ENCODE measurements at regions not wholly inside any gene's neighbourhood (a gene's known extent, or its start where the extent isn't known, plus 50 kb on each side); places are given as distances from the start of the nearest gene placed in this dataset.

DNA sequence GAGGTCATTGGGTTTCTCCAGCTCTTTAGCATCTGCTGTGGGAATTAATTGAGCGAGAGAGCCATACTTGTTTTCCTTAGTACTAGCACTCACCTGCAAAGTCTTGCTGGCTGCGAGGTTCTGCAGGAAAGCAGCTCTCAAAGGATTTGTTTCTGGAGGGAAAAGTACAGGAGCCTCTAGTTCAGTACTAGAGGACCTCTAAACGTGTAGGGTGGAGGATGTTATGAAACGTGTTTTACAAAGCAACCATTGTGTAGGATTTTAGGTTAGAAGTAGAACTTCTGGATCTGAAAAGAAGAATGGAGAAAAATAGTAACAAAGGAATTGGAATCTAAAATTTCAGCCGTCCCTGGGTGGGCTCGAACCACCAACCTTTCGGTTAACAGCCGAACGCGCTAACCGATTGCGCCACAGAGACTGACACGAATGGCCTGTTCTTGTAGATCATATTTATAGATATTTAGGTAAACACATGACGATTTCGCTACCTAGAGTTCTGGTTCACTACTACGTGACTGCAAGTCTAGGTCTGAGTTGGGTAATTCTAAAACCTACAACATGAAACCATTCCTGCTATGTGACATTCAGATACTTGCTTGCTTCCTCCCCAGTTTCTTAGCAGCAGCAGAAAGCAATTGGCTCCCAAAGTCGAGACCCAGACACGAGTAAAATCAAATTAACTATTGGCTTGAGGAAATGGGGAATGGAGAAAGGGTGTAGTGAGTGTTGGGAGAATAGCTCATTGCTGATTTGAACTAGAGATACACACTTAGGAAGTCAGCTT, 60.2 kb upstream of the CFAP126 start (continued):
- TF ChIP-seq RBBP5 (IDR thresholded peaks at IDR 0.05; ENCODE audit: borderline replicate concordance, low read depth, low read length) (peak; percentile 64; the same call in 1 of the 2 replicates), TCF12 (IDR thresholded peaks at IDR 0.05; ENCODE audit: low read depth, low read length) (no peak), SIX5 (IDR thresholded peaks at IDR 0.05; ENCODE audit: low read depth, low read length) (no peak)
- TF ChIP-seq, protein P1, sequence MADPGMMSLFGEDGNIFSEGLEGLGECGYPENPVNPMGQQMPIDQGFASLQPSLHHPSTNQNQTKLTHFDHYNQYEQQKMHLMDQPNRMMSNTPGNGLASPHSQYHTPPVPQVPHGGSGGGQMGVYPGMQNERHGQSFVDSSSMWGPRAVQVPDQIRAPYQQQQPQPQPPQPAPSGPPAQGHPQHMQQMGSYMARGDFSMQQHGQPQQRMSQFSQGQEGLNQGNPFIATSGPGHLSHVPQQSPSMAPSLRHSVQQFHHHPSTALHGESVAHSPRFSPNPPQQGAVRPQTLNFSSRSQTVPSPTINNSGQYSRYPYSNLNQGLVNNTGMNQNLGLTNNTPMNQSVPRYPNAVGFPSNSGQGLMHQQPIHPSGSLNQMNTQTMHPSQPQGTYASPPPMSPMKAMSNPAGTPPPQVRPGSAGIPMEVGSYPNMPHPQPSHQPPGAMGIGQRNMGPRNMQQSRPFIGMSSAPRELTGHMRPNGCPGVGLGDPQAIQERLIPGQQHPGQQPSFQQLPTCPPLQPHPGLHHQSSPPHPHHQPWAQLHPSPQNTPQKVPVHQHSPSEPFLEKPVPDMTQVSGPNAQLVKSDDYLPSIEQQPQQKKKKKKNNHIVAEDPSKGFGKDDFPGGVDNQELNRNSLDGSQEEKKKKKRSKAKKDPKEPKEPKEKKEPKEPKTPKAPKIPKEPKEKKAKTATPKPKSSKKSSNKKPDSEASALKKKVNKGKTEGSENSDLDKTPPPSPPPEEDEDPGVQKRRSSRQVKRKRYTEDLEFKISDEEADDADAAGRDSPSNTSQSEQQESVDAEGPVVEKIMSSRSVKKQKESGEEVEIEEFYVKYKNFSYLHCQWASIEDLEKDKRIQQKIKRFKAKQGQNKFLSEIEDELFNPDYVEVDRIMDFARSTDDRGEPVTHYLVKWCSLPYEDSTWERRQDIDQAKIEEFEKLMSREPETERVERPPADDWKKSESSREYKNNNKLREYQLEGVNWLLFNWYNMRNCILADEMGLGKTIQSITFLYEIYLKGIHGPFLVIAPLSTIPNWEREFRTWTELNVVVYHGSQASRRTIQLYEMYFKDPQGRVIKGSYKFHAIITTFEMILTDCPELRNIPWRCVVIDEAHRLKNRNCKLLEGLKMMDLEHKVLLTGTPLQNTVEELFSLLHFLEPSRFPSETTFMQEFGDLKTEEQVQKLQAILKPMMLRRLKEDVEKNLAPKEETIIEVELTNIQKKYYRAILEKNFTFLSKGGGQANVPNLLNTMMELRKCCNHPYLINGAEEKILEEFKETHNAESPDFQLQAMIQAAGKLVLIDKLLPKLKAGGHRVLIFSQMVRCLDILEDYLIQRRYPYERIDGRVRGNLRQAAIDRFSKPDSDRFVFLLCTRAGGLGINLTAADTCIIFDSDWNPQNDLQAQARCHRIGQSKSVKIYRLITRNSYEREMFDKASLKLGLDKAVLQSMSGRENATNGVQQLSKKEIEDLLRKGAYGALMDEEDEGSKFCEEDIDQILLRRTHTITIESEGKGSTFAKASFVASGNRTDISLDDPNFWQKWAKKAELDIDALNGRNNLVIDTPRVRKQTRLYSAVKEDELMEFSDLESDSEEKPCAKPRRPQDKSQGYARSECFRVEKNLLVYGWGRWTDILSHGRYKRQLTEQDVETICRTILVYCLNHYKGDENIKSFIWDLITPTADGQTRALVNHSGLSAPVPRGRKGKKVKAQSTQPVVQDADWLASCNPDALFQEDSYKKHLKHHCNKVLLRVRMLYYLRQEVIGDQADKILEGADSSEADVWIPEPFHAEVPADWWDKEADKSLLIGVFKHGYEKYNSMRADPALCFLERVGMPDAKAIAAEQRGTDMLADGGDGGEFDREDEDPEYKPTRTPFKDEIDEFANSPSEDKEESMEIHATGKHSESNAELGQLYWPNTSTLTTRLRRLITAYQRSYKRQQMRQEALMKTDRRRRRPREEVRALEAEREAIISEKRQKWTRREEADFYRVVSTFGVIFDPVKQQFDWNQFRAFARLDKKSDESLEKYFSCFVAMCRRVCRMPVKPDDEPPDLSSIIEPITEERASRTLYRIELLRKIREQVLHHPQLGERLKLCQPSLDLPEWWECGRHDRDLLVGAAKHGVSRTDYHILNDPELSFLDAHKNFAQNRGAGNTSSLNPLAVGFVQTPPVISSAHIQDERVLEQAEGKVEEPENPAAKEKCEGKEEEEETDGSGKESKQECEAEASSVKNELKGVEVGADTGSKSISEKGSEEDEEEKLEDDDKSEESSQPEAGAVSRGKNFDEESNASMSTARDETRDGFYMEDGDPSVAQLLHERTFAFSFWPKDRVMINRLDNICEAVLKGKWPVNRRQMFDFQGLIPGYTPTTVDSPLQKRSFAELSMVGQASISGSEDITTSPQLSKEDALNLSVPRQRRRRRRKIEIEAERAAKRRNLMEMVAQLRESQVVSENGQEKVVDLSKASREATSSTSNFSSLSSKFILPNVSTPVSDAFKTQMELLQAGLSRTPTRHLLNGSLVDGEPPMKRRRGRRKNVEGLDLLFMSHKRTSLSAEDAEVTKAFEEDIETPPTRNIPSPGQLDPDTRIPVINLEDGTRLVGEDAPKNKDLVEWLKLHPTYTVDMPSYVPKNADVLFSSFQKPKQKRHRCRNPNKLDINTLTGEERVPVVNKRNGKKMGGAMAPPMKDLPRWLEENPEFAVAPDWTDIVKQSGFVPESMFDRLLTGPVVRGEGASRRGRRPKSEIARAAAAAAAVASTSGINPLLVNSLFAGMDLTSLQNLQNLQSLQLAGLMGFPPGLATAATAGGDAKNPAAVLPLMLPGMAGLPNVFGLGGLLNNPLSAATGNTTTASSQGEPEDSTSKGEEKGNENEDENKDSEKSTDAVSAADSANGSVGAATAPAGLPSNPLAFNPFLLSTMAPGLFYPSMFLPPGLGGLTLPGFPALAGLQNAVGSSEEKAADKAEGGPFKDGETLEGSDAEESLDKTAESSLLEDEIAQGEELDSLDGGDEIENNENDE (IDR thresholded peaks at IDR 0.05; ENCODE audit: insufficient replicate concordance, low read length): peak; percentile 70

Measured in H1 (cell line).